ENCODE measurements at regions not wholly inside any gene's neighbourhood (a gene's known extent, or its start where the extent isn't known, plus 50 kb on each side); places are given as distances from the start of the nearest gene placed in this dataset.

DNA sequence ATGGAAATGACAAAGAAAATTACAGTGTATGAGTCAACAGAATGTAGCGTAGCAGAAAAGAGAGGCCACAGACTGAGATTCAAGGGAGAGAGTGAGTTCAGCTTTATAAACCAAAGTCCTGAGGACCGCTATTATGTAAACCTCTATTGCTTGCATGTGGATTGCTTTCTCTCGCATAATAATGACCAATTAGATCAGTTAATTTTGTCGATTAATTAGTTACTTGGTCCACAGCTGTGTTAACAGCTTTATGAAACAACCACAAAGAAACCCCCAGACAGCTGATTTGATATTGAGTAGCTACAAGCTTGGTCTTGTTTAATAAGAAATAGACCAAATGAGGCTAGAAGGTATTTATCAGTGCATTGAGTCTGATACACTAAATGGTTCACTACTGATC lies 291.8 kb upstream of the ERCC4 start:
- no peak for TF ChIP-seq POLR2A (IDR thresholded peaks at IDR 0.05)
- TF ChIP-seq POLR2AphosphoS5 (IDR thresholded peaks at IDR 0.05) = no peak
